ENCODE measurements at regions not wholly inside any gene's neighbourhood (a gene's known extent, or its start where the extent isn't known, plus 50 kb on each side); places are given as distances from the start of the nearest gene placed in this dataset.

GRCh38 chr4:8939160-8939839 is 67.7 kb upstream of the HMX1 start:
- TF ChIP-seq CTCF (IDR thresholded peaks at IDR 0.05; ENCODE audit: insufficient read depth, low read length) (no peak), POLR2AphosphoS5 (IDR thresholded peaks at IDR 0.05; ENCODE audit: low read depth) (no peak)

All from HL-60 (cell line).